B cell (primary cell): ENCODE measurements at regions not wholly inside any gene's neighbourhood (a gene's known extent, or its start where the extent isn't known, plus 50 kb on each side); places are given as distances from the start of the nearest gene placed in this dataset.

Experiments used
- ATAC-seq: fragments of 200-7000 bp; cut with Tn5 transposase; one replicate; pipeline ENCODE4 v1.10.0; 2021; ENCODE audit warnings: low read depth, mild to moderate bottlenecking, moderate number of reproducible peaks, moderate library complexity
- CTCF ChIA-PET: fragments of 350-600 bp; sonication (Branson Sonifier 250); formaldehyde crosslinking; loops from one replicate; lab custom pipeline; 2021; ENCODE audit warnings: antibody characterized with exemption, inconsistent platforms; lab: Charles Lee
- POLR2A ChIA-PET: fragments of 350-600 bp; sonication (Branson Sonifier 250); formaldehyde crosslinking; loops from one replicate; lab custom pipeline; 2021; ENCODE audit warnings: antibody characterized with exemption; lab: Charles Lee
- DNase-seq: peaks from one replicate; pipeline ENCODE4 v3.0.0; 2013
- H2AFZ ChIP-seq: 2 replicates; pipeline ENCODE4 v1.6.1; 2012; ENCODE audit warnings: mild to moderate bottlenecking, low read depth, low read length; ENCODE audit not compliant: insufficient read depth, poor library complexity, severe bottlenecking
- H3K27ac ChIP-seq, 2 donors: 1 replicate in 1 of 2; 2 replicates in 1 of 2; pipeline ENCODE4 v1.5.1; 2012 to 2013; ENCODE audit warnings: low read length in 2 of 2, mild to moderate bottlenecking in 2 of 2, moderate library complexity in 1 of 2
- H3K27me3 ChIP-seq, 4 experiments: fragments of 200-600 bp in 1 of 4; sonication (generic) in 1 of 4; replicated peaks in 1 of 4; 1 replicate in 2 of 4; 2 replicates in 2 of 4; pipeline versions ENCODE4 v1.6.1 to v1.7.0; 2013 to 2016; ENCODE audit warnings: low read length in 3 of 4, mild to moderate bottlenecking in 2 of 4, mixed read lengths in 1 of 4, moderate library complexity in 1 of 4; ENCODE audit not compliant: insufficient read depth in 4 of 4, control insufficient read depth in 3 of 4; ENCODE audit errors: control extremely low read depth in 1 of 4
- H3K36me3 ChIP-seq, 2 experiments: replicated peaks in 1 of 2; 1 replicate in 1 of 2; 2 replicates in 1 of 2; pipeline versions ENCODE4 v1.6.1 to v1.7.1; 2013; ENCODE audit warnings: low read length in 1 of 2; ENCODE audit not compliant: insufficient read depth in 2 of 2, control insufficient read depth in 1 of 2; ENCODE audit errors: control extremely low read depth in 1 of 2, extremely low read depth in 1 of 2
- H3K4me1 ChIP-seq, 2 donors: fragments of 200-600 bp in 1 of 2; sonication (generic) in 1 of 2; 1 replicate in 1 of 2; 2 replicates in 1 of 2; pipeline versions ENCODE4 v1.5.1 to v1.6.1; 2013 to 2017; ENCODE audit warnings: low read length in 2 of 2; ENCODE audit not compliant: control insufficient read depth in 2 of 2, insufficient read depth in 2 of 2
- H3K4me2 ChIP-seq: replicated peaks from 2 replicates; pipeline ENCODE3; 2012; ENCODE audit warnings: mild to moderate bottlenecking, low read depth, low read length; ENCODE audit not compliant: poor library complexity, severe bottlenecking
- H3K4me3 ChIP-seq, 5 experiments: fragments of 200-600 bp in 1 of 5; sonication (generic) in 1 of 5; 1 replicate in 3 of 5; 2 replicates in 2 of 5; pipeline versions ENCODE4 v1.5.1 to v1.7.0; 2011 to 2016; ENCODE audit warnings: low read length in 4 of 5, mild to moderate bottlenecking in 4 of 5, low read depth in 2 of 5, control low read depth in 1 of 5, moderate library complexity in 1 of 5; ENCODE audit not compliant: insufficient read depth in 1 of 5; ENCODE audit errors: control extremely low read depth in 1 of 5, extremely low read depth in 1 of 5
- H3K79me2 ChIP-seq: fragments of 200-600 bp; sonication (generic); one replicate; pipeline ENCODE4 v1.6.0; 2016; ENCODE audit warnings: low read length; ENCODE audit not compliant: control insufficient read depth, insufficient read depth
- H3K9ac ChIP-seq: fragments of 200-600 bp; sonication (generic); 2 replicates; pipeline ENCODE4 v1.6.1; 2017; ENCODE audit warnings: mild to moderate bottlenecking, low read length, moderate library complexity
- H3K9me3 ChIP-seq, 3 donors: one replicate each; pipeline versions ENCODE4 v1.6.1 to v1.7.1; 2013; ENCODE audit warnings: low read length in 2 of 3; ENCODE audit not compliant: control insufficient read depth in 2 of 3, insufficient read depth in 1 of 3; ENCODE audit errors: control extremely low read depth in 1 of 3
- H4K20me1 ChIP-seq: 2 replicates; pipeline ENCODE4 v1.6.0; 2012; ENCODE audit warnings: mild to moderate bottlenecking, low read length; ENCODE audit not compliant: insufficient read depth, control insufficient read depth, poor library complexity, severe bottlenecking
- H3K27ac Mint-ChIP-seq: one replicate; pipeline ENCODE4 v1.8.0; 2021; ENCODE audit warnings: mixed read lengths
- H3K27me3 Mint-ChIP-seq: one replicate; pipeline ENCODE4 v1.8.0; 2021; ENCODE audit warnings: mixed read lengths
- H3K4me1 Mint-ChIP-seq: one replicate; pipeline ENCODE4 v1.8.0; 2021; ENCODE audit warnings: mixed read lengths
- H3K4me3 Mint-ChIP-seq: one replicate; pipeline ENCODE4 v1.8.0; 2021; ENCODE audit warnings: mixed read lengths
- H3K9me3 Mint-ChIP-seq: one replicate; pipeline ENCODE4 v1.8.0; 2022; ENCODE audit warnings: mixed read lengths; ENCODE audit not compliant: insufficient read depth
- CTCF ChIP-seq: fragments of 200-600 bp; IDR thresholded peaks from one replicate; pipeline ENCODE4 v1.8.0; 2022; ENCODE audit warnings: antibody characterized with exemption, mild to moderate bottlenecking
- EZH2 ChIP-seq: IDR thresholded peaks from 2 replicates; pipeline ENCODE4 v1.6.1; 2012; ENCODE audit warnings: borderline replicate concordance, low read depth, mild to moderate bottlenecking, moderate library complexity, low read length; ENCODE audit not compliant: insufficient read depth, poor library complexity, severe bottlenecking
- WGBS: methylation state at CpG from one replicate; pipeline ENCODE4 v1.1.5; 2013; ENCODE audit warnings: missing lambda C conversion rate; ENCODE audit not compliant: insufficient coverage; 5-methylcytosine and 5-hydroxymethylcytosine counted together
- intact Hi-C: fragments of 100-400 bp; cut with micrococcal nuclease; formaldehyde crosslinking; loops from one replicate; pipeline ENCODE4 v1.10.0; 2022

- Mint-ChIP-seq H3K4me1 (no peaks in the 10 kb centered on the region), H3K9me3 (no peaks in the 10 kb centered on the region), H3K4me3 (no peak overlapping the region), H3K27ac (no peak overlapping the region), H3K27me3 (peaks cover 36% of the 10 kb centered on the region)
- H3K27ac ChIP-seq, result no peak overlapping the region
- no peak overlapping the region for H2AFZ ChIP-seq
- 83% methylated on average over 3 of the region's 5 CpGs for WGBS
- intact Hi-C loops, result no loop called here
- POLR2A ChIA-PET, result no interaction called here
- TF ChIP-seq EZH2 (no peak), CTCF (no peak)
- ATAC-seq (no peak), DNase-seq (no peak)
- no peak overlapping the region for H3K9ac ChIP-seq
- no peaks in the 10 kb centered on the region for H3K36me3 ChIP-seq
- H3K79me2 ChIP-seq, result no peaks in the 10 kb centered on the region
- no peaks in the 10 kb centered on the region for H3K4me1 ChIP-seq
- H3K4me3 ChIP-seq, result no peak overlapping the region
- H3K27me3 ChIP-seq, result peaks cover 0 to 6% (median 2%) of the 10 kb centered on the region in 4 experiments
- H3K4me2 ChIP-seq, result no peak overlapping the region
- no peaks in the 10 kb centered on the region for H3K9me3 ChIP-seq
- CTCF ChIA-PET, result no interaction called here
- no peaks in the 10 kb centered on the region for H4K20me1 ChIP-seq
These were observed 59.2 kb upstream of the SLC22A23 start for GRCh38 chr6:3516092-3516491.

- H3K27ac ChIP-seq, result no peak overlapping the region
- H3K4me3 ChIP-seq, result no peak overlapping the region
- H3K36me3 ChIP-seq, result no peaks in the 10 kb centered on the region
- no peaks in the 10 kb centered on the region for H3K4me1 ChIP-seq
- intact Hi-C loops, result no loop called here
- no peaks in the 10 kb centered on the region for H4K20me1 ChIP-seq
- peaks cover 0 to 6% (median 2%) of the 10 kb centered on the region in 4 experiments for H3K27me3 ChIP-seq
- no peak overlapping the region for H3K4me2 ChIP-seq
- ChIA-PET CTCF (no interaction called here), POLR2A (no interaction called here)
- Mint-ChIP-seq H3K9me3 (no peaks in the 10 kb centered on the region), H3K4me1 (no peaks in the 10 kb centered on the region), H3K27ac (no peak overlapping the region), H3K4me3 (no peak overlapping the region), H3K27me3 (peaks cover 36% of the 10 kb centered on the region)
- no peak overlapping the region for H3K9ac ChIP-seq
- WGBS, result no CpG with 5 or more reads among the region's 1 CpG
- H3K9me3 ChIP-seq, result no peaks in the 10 kb centered on the region
- DNase-seq, result no peak
- ATAC-seq, result no peak
- no peak overlapping the region for H2AFZ ChIP-seq
- TF ChIP-seq CTCF (no peak), EZH2 (no peak)
- H3K79me2 ChIP-seq, result no peaks in the 10 kb centered on the region
These were observed 58.8 kb upstream of the SLC22A23 start for GRCh38 chr6:3515669-3516068.
